ENCODE measurements at regions not wholly inside any gene's neighbourhood (a gene's known extent, or its start where the extent isn't known, plus 50 kb on each side); places are given as distances from the start of the nearest gene placed in this dataset.

- Histone ChIP-seq H3K27ac (ENCODE audit: low read depth in 2 of 2, low read length in 1 of 2) (no peak overlapping the region), H3K4me3 (ENCODE audit: low read depth in 1 of 2, low read length in 2 of 2) (no peak overlapping the region), H3K9me3 (ENCODE audit: control insufficient read depth in 2 of 2, insufficient read depth in 1 of 2, low read depth in 1 of 2, low read length in 1 of 2) (no peaks in the 10 kb centered on the region), H3K4me1 (ENCODE audit: control insufficient read depth in 2 of 2, insufficient read depth in 2 of 2, low read length in 1 of 2) (no peaks in the 10 kb centered on the region), H3K27me3 (ENCODE audit: control insufficient read depth in 1 of 2, insufficient read depth in 2 of 2, low read length in 2 of 2) (no peaks in the 10 kb centered on the region), H3K36me3 (ENCODE audit: control insufficient read depth in 2 of 2, insufficient read depth in 2 of 2, low read length in 1 of 2) (no peaks in the 10 kb centered on the region)
- WGBS, 2 donors, result 70 to 76% methylated on average over 4 of the region's 4 CpGs
Observed at GRCh38 chr3:28808068-28808467, 459.4 kb upstream of the AZI2 start.

- Histone ChIP-seq H3K36me3 (ENCODE audit: control insufficient read depth in 2 of 2, insufficient read depth in 2 of 2, low read length in 1 of 2) (no peaks in the 10 kb centered on the region), H3K4me3 (ENCODE audit: low read depth in 1 of 2, low read length in 2 of 2) (no peak overlapping the region), H3K27ac (ENCODE audit: low read depth in 2 of 2, low read length in 1 of 2) (no peak overlapping the region), H3K4me1 (ENCODE audit: control insufficient read depth in 2 of 2, insufficient read depth in 2 of 2, low read length in 1 of 2) (no peaks in the 10 kb centered on the region), H3K9me3 (ENCODE audit: control insufficient read depth in 2 of 2, insufficient read depth in 1 of 2, low read depth in 1 of 2, low read length in 1 of 2) (no peaks in the 10 kb centered on the region), H3K27me3 (ENCODE audit: control insufficient read depth in 1 of 2, insufficient read depth in 2 of 2, low read length in 2 of 2) (no peaks in the 10 kb centered on the region)
Observed at GRCh38 chr3:28816017-28816416, 464.9 kb upstream of the RBMS3 start.

- 56 to 64% methylated on average over 1 of the region's 1 CpG for WGBS, 2 donors
- Histone ChIP-seq H3K36me3 (ENCODE audit: control insufficient read depth in 2 of 2, insufficient read depth in 2 of 2, low read length in 1 of 2) (no peaks in the 10 kb centered on the region), H3K4me1 (ENCODE audit: control insufficient read depth in 2 of 2, insufficient read depth in 2 of 2, low read length in 1 of 2) (no peaks in the 10 kb centered on the region), H3K27me3 (ENCODE audit: control insufficient read depth in 1 of 2, insufficient read depth in 2 of 2, low read length in 2 of 2) (no peaks in the 10 kb centered on the region), H3K27ac (ENCODE audit: low read depth in 2 of 2, low read length in 1 of 2) (no peak overlapping the region), H3K9me3 (ENCODE audit: control insufficient read depth in 2 of 2, insufficient read depth in 1 of 2, low read depth in 1 of 2, low read length in 1 of 2) (no peaks in the 10 kb centered on the region), H3K4me3 (ENCODE audit: low read depth in 1 of 2, low read length in 2 of 2) (no peak overlapping the region)
Observed at GRCh38 chr3:28824316-28824715, 456.6 kb upstream of the RBMS3 start.

GRCh38 chr3:28826840-28827239 lies 454.0 kb upstream of the RBMS3 start:
- Histone ChIP-seq H3K4me1 (ENCODE audit: control insufficient read depth in 2 of 2, insufficient read depth in 2 of 2, low read length in 1 of 2) (no peaks in the 10 kb centered on the region), H3K4me3 (ENCODE audit: low read depth in 1 of 2, low read length in 2 of 2) (no peak overlapping the region), H3K36me3 (ENCODE audit: control insufficient read depth in 2 of 2, insufficient read depth in 2 of 2, low read length in 1 of 2) (no peaks in the 10 kb centered on the region)

GRCh38 chr3:28835249-28835648 lies 445.6 kb upstream of the RBMS3 start:
- H3K9me3 ChIP-seq (ENCODE audit: control insufficient read depth in 2 of 2, insufficient read depth in 1 of 2, low read depth in 1 of 2, low read length in 1 of 2), result no peaks in the 10 kb centered on the region
- no peak overlapping the region for H3K4me3 ChIP-seq (ENCODE audit: low read depth in 1 of 2, low read length in 2 of 2)
- no peaks in the 10 kb centered on the region for H3K36me3 ChIP-seq (ENCODE audit: control insufficient read depth in 2 of 2, insufficient read depth in 2 of 2, low read length in 1 of 2)
- H3K4me1 ChIP-seq (ENCODE audit: control insufficient read depth in 2 of 2, insufficient read depth in 2 of 2, low read length in 1 of 2), result peaks cover 0 to 3% of the 10 kb centered on the region in 2 donors
- H3K27me3 ChIP-seq (ENCODE audit: control insufficient read depth in 1 of 2, insufficient read depth in 2 of 2, low read length in 2 of 2), result no peaks in the 10 kb centered on the region
- 40 to 56% methylated on average over 2 of the region's 2 CpGs for WGBS, 2 donors
- no peak overlapping the region for H3K27ac ChIP-seq (ENCODE audit: low read depth in 2 of 2, low read length in 1 of 2)

More at GRCh38 chr3:28826840-28827239, 454.0 kb upstream of the RBMS3 start:
- H3K27ac ChIP-seq (ENCODE audit: low read depth in 2 of 2, low read length in 1 of 2), result no peak overlapping the region
- no peaks in the 10 kb centered on the region for H3K27me3 ChIP-seq (ENCODE audit: control insufficient read depth in 1 of 2, insufficient read depth in 2 of 2, low read length in 2 of 2)
- H3K9me3 ChIP-seq (ENCODE audit: control insufficient read depth in 2 of 2, insufficient read depth in 1 of 2, low read depth in 1 of 2, low read length in 1 of 2), result no peaks in the 10 kb centered on the region

GRCh38 chr3:28835751-28836150 lies 445.1 kb upstream of the RBMS3 start:
- Histone ChIP-seq H3K4me3 (ENCODE audit: low read depth in 1 of 2, low read length in 2 of 2) (no peak overlapping the region), H3K27ac (ENCODE audit: low read depth in 2 of 2, low read length in 1 of 2) (no peak overlapping the region), H3K36me3 (ENCODE audit: control insufficient read depth in 2 of 2, insufficient read depth in 2 of 2, low read length in 1 of 2) (no peaks in the 10 kb centered on the region), H3K27me3 (ENCODE audit: control insufficient read depth in 1 of 2, insufficient read depth in 2 of 2, low read length in 2 of 2) (no peaks in the 10 kb centered on the region), H3K4me1 (ENCODE audit: control insufficient read depth in 2 of 2, insufficient read depth in 2 of 2, low read length in 1 of 2) (peaks cover 0 to 3% of the 10 kb centered on the region in 2 donors), H3K9me3 (ENCODE audit: control insufficient read depth in 2 of 2, insufficient read depth in 1 of 2, low read depth in 1 of 2, low read length in 1 of 2) (no peaks in the 10 kb centered on the region)
- 25 to 29% methylated on average over 8 of the region's 8 CpGs for WGBS, 2 donors

- H3K9me3 ChIP-seq (ENCODE audit: control insufficient read depth in 2 of 2, insufficient read depth in 1 of 2, low read depth in 1 of 2, low read length in 1 of 2), result no peaks in the 10 kb centered on the region
- H3K4me3 ChIP-seq (ENCODE audit: low read depth in 1 of 2, low read length in 2 of 2), result no peak overlapping the region
- 60 to 63% methylated on average over 2 of the region's 2 CpGs for WGBS, 2 donors
- no peak overlapping the region for H3K27ac ChIP-seq (ENCODE audit: low read depth in 2 of 2, low read length in 1 of 2)
- no peaks in the 10 kb centered on the region for H3K36me3 ChIP-seq (ENCODE audit: control insufficient read depth in 2 of 2, insufficient read depth in 2 of 2, low read length in 1 of 2)
- H3K4me1 ChIP-seq (ENCODE audit: control insufficient read depth in 2 of 2, insufficient read depth in 2 of 2, low read length in 1 of 2), result peaks cover 0 to 3% of the 10 kb centered on the region in 2 donors
- H3K27me3 ChIP-seq (ENCODE audit: control insufficient read depth in 1 of 2, insufficient read depth in 2 of 2, low read length in 2 of 2), result no peaks in the 10 kb centered on the region
Observed at GRCh38 chr3:28836199-28836598, 444.7 kb upstream of the RBMS3 start.

GRCh38 chr3:28840976-28841376 lies 439.9 kb upstream of the RBMS3 start:
- 89 to 92% methylated on average over 1 of the region's 1 CpG for WGBS, 2 donors
- no peaks in the 10 kb centered on the region for H3K4me1 ChIP-seq (ENCODE audit: control insufficient read depth in 2 of 2, insufficient read depth in 2 of 2, low read length in 1 of 2)
- no peak overlapping the region for H3K27ac ChIP-seq (ENCODE audit: low read depth in 2 of 2, low read length in 1 of 2)
- H3K9me3 ChIP-seq (ENCODE audit: control insufficient read depth in 2 of 2, insufficient read depth in 1 of 2, low read depth in 1 of 2, low read length in 1 of 2), result no peaks in the 10 kb centered on the region
- no peak overlapping the region for H3K4me3 ChIP-seq (ENCODE audit: low read depth in 1 of 2, low read length in 2 of 2)
- H3K36me3 ChIP-seq (ENCODE audit: control insufficient read depth in 2 of 2, insufficient read depth in 2 of 2, low read length in 1 of 2), result no peaks in the 10 kb centered on the region
- no peaks in the 10 kb centered on the region for H3K27me3 ChIP-seq (ENCODE audit: control insufficient read depth in 1 of 2, insufficient read depth in 2 of 2, low read length in 2 of 2)

GRCh38 chr3:28841441-28841840 lies 439.4 kb upstream of the RBMS3 start:
- WGBS, 2 donors, result 72 to 80% methylated on average over 2 of the region's 2 CpGs

GRCh38 chr3:28844298-28845005 lies 436.4 kb upstream of the RBMS3 start:
- Histone ChIP-seq H3K27ac (ENCODE audit: low read depth in 2 of 2, low read length in 1 of 2) (no peak overlapping the region), H3K27me3 (ENCODE audit: control insufficient read depth in 1 of 2, insufficient read depth in 2 of 2, low read length in 2 of 2) (no peaks in the 10 kb centered on the region), H3K4me1 (ENCODE audit: control insufficient read depth in 2 of 2, insufficient read depth in 2 of 2, low read length in 1 of 2) (no peaks in the 10 kb centered on the region), H3K4me3 (ENCODE audit: low read depth in 1 of 2, low read length in 2 of 2) (no peak overlapping the region), H3K36me3 (ENCODE audit: control insufficient read depth in 2 of 2, insufficient read depth in 2 of 2, low read length in 1 of 2) (no peaks in the 10 kb centered on the region), H3K9me3 (ENCODE audit: control insufficient read depth in 2 of 2, insufficient read depth in 1 of 2, low read depth in 1 of 2, low read length in 1 of 2) (no peaks in the 10 kb centered on the region)
- 86 to 91% methylated on average over 12 of the region's 12 CpGs for WGBS, 2 donors

More at GRCh38 chr3:28841441-28841840, 439.4 kb upstream of the RBMS3 start:
- Histone ChIP-seq H3K9me3 (ENCODE audit: control insufficient read depth in 2 of 2, insufficient read depth in 1 of 2, low read depth in 1 of 2, low read length in 1 of 2) (no peaks in the 10 kb centered on the region), H3K36me3 (ENCODE audit: control insufficient read depth in 2 of 2, insufficient read depth in 2 of 2, low read length in 1 of 2) (no peaks in the 10 kb centered on the region), H3K4me1 (ENCODE audit: control insufficient read depth in 2 of 2, insufficient read depth in 2 of 2, low read length in 1 of 2) (no peaks in the 10 kb centered on the region), H3K27ac (ENCODE audit: low read depth in 2 of 2, low read length in 1 of 2) (no peak overlapping the region), H3K4me3 (ENCODE audit: low read depth in 1 of 2, low read length in 2 of 2) (no peak overlapping the region), H3K27me3 (ENCODE audit: control insufficient read depth in 1 of 2, insufficient read depth in 2 of 2, low read length in 2 of 2) (no peaks in the 10 kb centered on the region)

Data from esophagus (tissue), 2 donors.